ENCODE measurements at regions not wholly inside any gene's neighbourhood (a gene's known extent, or its start where the extent isn't known, plus 50 kb on each side); places are given as distances from the start of the nearest gene placed in this dataset.

- no peaks in the 10 kb centered on the region for H3K4me1 ChIP-seq
- no peaks in the 10 kb centered on the region for H3K36me3 ChIP-seq
- peaks cover 0 to 2% of the 10 kb centered on the region in 2 donors for H3K9me3 ChIP-seq
- no peak overlapping the region for H3K27ac ChIP-seq
- peaks cover 0 to 18% of the 10 kb centered on the region in 2 donors for H3K27me3 ChIP-seq
- H3K4me3 ChIP-seq = no peak overlapping the region
- peak in 1 of 2 donors; percentile 12 for DNase-seq (ENCODE audit: low spot score in 2 of 2)
- intact Hi-C loops (cut with DNase I; ENCODE audit: low total_unique reads) = loop anchor here (5.0 kb wide), 1 partner anchor 399 kb away; no protein-coding TSS in a partner anchor
- TF ChIP-seq CTCF (IDR thresholded peaks at IDR 0.05) (no peak), POLR2A (IDR thresholded peaks at IDR 0.05) (no peak), POLR2AphosphoS5 (IDR thresholded peaks at IDR 0.05) (no peak)
Measured at GRCh38 chr13:27001705-27002104, 169.9 kb downstream of the USP12 start.

GRCh38 chr13:27000686-27001085 lies 170.9 kb downstream of the USP12 start:
- no peak for TF ChIP-seq POLR2A (IDR thresholded peaks at IDR 0.05)
- no peak for TF ChIP-seq CTCF (IDR thresholded peaks at IDR 0.05)
- no peak for TF ChIP-seq POLR2AphosphoS5 (IDR thresholded peaks at IDR 0.05)
- intact Hi-C loops (cut with DNase I; ENCODE audit: low total_unique reads) = loop anchor here (5.0 kb wide), 1 partner anchor 398 kb away; no protein-coding TSS in a partner anchor
- Histone ChIP-seq H3K4me1 (no peaks in the 10 kb centered on the region), H3K27ac (no peak overlapping the region), H3K9me3 (peaks cover 0 to 8% of the 10 kb centered on the region in 2 donors), H3K27me3 (peaks cover 0 to 8% of the 10 kb centered on the region in 2 donors), H3K36me3 (no peaks in the 10 kb centered on the region), H3K4me3 (no peak overlapping the region)
- DNase-seq (ENCODE audit: low spot score in 2 of 2) = no peak

DNA sequence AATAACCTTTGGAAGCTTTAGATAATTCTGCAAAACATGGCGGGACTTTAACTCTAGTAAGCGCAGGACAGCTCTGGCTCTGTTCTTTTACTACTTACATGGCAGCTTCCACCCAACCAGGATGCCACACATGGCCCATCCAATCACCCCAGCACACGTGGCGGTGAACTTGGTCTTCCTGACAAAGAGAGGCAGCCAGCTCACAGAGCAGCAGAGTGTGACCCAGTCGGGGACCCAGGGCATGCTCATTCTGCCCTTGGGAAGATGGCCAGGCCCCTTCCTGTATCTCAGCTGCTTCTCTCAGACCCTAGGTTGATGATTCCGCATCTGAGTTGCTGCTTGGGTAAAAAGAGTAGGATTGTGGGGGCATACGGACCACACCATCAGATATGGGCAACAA lies 172.1 kb downstream of the USP12 start:
- TF ChIP-seq CTCF (IDR thresholded peaks at IDR 0.05) (no peak), POLR2AphosphoS5 (IDR thresholded peaks at IDR 0.05) (no peak), POLR2A (IDR thresholded peaks at IDR 0.05) (no peak)
- Histone ChIP-seq H3K4me1 (no peaks in the 10 kb centered on the region), H3K9me3 (peaks cover 0 to 8% of the 10 kb centered on the region in 2 donors), H3K27ac (no peak overlapping the region), H3K4me3 (no peak overlapping the region), H3K27me3 (peaks cover 0 to 7% of the 10 kb centered on the region in 2 donors), H3K36me3 (no peaks in the 10 kb centered on the region)
- no peak for DNase-seq (ENCODE audit: low spot score in 2 of 2)
- intact Hi-C loops (cut with DNase I; ENCODE audit: low total_unique reads) = no loop called here

- H3K36me3 ChIP-seq = no peaks in the 10 kb centered on the region
Measured at GRCh38 chr13:26998292-26998691, 173.3 kb downstream of the USP12 start.

More at GRCh38 chr13:26998292-26998691, 173.3 kb downstream of the USP12 start:
- peaks cover 0 to 7% of the 10 kb centered on the region in 2 donors for H3K27me3 ChIP-seq
- H3K4me3 ChIP-seq = no peak overlapping the region
- H3K27ac ChIP-seq = peak overlapping the region in 1 of 2 donors; percentile 7
- H3K9me3 ChIP-seq = peaks cover 0 to 8% of the 10 kb centered on the region in 2 donors
- H3K4me1 ChIP-seq = no peaks in the 10 kb centered on the region
- intact Hi-C loops (cut with DNase I; ENCODE audit: low total_unique reads) = no loop called here
- no peak for TF ChIP-seq CTCF (IDR thresholded peaks at IDR 0.05)
- no peak for TF ChIP-seq POLR2A (IDR thresholded peaks at IDR 0.05)
- TF ChIP-seq POLR2AphosphoS5 (IDR thresholded peaks at IDR 0.05) = no peak
- DNase-seq (ENCODE audit: low spot score in 2 of 2) = no peak

Measured in breast epithelium (tissue), 4 donors.